Amniotic stem cell (primary cell): ENCODE measurements at regions not wholly inside any gene's neighbourhood (a gene's known extent, or its start where the extent isn't known, plus 50 kb on each side); places are given as distances from the start of the nearest gene placed in this dataset.

Experiments used
- DNase-seq: peaks from one replicate; lab custom pipeline; 2025; lab: John Stamatoyannopoulos, UW

- no peak for DNase-seq
Measured at GRCh38 chr14:38512236-38512635, 256.3 kb upstream of the CLEC14A start.

DNA sequence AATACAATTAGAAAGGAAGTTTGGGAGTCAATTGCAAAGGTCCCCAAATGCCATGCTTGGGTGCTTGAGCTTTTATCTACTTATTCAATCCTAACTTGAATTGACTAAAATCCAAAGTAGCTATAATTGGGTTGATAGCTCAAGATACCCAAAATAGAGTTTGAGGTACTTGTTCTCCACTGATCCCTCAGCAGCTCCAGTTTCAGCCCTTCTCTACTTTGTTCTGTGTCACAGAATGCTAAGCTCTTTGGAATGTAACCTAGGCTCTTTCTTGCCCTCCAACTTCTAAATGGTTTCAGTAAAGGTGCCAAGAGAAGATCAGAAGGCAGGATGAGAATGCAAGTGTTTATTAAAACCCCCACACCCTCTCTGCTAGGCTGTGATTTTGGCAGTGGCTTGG is 251.4 kb upstream of the CLEC14A start:
- no peak for DNase-seq

GRCh38 chr14:38505973-38506249 is 250.0 kb upstream of the CLEC14A start:
- no peak for DNase-seq

GRCh38 chr14:38505221-38505972 is 249.5 kb upstream of the CLEC14A start:
- DNase-seq: no peak

- no peak for DNase-seq
Measured at GRCh38 chr14:38504175-38504574, 248.3 kb upstream of the CLEC14A start.

GRCh38 chr14:38502239-38502638 is 246.3 kb upstream of the CLEC14A start:
- no peak for DNase-seq

DNA sequence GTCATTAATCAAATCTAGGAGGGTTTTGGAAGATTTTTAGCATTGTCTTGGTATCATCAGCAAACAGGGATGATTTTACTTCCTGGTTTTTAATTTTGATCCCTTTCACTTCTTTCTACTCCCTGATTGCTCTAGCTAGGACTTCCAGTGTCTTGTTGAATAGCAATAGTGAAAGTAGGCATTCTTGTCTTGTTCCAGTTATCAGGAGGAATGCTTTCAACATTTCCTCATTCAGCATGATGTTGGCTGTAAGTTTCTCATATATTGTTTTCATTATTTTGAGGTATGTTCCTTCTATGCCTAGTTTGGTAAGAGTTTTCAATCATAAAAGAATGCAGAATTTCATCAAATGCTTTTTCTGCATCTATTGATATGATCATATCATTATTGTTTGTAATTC is 244.2 kb upstream of the CLEC14A start:
- no peak for DNase-seq

- DNase-seq: no peak
Measured at GRCh38 chr14:38496092-38496491, 240.2 kb upstream of the CLEC14A start.

GRCh38 chr14:38490273-38490672 is 234.4 kb upstream of the CLEC14A start:
- DNase-seq: no peak

- DNase-seq: no peak
Measured at GRCh38 chr14:38485026-38485425, 229.1 kb upstream of the CLEC14A start.

DNA sequence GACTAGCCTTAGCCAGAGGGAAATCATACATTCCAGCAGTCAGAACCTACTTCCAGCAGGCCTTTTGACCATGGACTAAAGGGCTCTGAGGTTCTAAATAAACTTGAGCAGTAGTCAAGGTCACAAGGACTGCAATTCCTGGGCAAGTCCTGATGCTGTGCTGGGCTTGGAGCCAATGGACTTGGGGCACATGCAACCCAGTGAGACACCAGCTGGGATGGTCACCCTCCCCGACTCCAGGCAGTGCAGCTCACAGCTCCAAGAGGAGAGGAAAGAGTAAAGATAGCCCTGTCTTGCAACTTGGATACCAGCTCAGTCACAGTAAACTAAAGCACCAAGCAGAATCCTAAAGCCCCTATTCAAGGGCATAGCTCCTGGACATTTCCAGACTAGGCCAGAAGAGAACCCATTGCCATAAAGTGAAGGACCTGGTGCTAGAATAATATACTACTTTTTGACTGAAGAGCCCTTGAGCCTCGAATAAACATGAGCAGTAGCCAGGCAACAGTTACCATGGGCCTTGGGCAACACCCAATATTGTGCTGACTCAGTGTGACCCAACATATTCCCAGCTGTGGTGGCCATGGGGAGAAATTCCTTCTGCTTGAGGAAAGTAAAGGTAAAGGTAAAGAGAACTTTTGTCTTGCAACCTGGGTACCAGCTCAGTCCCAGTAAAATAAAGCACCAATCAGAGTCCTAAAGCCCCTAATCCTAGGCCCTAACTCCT is 226.2 kb upstream of the CLEC14A start:
- no peak for DNase-seq

GRCh38 chr14:38469156-38469555 is 213.3 kb upstream of the CLEC14A start:
- no peak for DNase-seq

GRCh38 chr14:38442208-38442607 is 186.3 kb upstream of the CLEC14A start:
- no peak for DNase-seq

- no peak for DNase-seq
Measured at GRCh38 chr14:38432186-38432585, 176.3 kb upstream of the CLEC14A start.

- DNase-seq: no peak
Measured at GRCh38 chr14:38431156-38431555, 175.3 kb upstream of the CLEC14A start.

DNA sequence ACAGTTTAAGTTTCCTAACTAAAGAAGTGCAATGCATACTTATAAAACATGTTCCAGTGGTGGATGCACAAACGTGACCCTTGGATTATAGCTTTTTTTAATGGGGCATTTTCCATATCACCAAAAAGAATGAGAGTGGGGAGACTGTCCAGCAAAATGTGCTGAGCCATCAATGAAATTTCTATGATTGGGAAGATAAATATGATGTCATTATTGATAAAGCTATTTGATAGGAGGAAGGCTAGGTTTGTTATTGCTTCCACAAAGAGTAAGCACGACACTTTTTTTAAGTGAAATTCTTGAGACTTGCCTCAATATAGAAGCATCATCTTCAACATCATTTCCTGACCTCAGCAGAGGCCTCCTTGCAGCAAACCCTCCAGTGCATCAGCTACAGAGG is 174.6 kb upstream of the CLEC14A start:
- no peak for DNase-seq

GRCh38 chr14:38425324-38425976 is 169.6 kb upstream of the CLEC14A start:
- no peak for DNase-seq

- no peak for DNase-seq
Measured at GRCh38 chr14:38420048-38420447, 164.2 kb upstream of the CLEC14A start.

DNA sequence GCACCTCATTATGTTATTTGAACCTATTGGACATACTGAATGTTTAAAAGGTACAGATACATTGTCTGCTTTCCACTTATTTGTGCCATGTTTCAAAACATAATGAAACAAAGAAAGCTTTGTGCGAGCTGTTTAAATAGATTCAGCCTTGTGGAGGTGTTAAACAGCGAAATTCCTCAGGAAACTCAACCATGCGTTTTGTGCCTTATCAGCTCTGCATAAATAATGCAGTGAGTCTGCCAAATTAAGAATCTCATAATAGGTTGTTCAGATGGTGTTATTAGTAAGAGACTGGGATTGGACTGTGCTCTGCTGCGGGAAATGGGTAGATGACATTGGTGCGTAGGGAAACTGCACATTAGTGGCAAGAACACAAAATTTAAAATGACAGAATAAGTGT is 163.7 kb upstream of the CLEC14A start:
- no peak for DNase-seq

- no peak for DNase-seq
Measured at GRCh38 chr14:38412654-38413053, 156.8 kb upstream of the CLEC14A start.

DNA sequence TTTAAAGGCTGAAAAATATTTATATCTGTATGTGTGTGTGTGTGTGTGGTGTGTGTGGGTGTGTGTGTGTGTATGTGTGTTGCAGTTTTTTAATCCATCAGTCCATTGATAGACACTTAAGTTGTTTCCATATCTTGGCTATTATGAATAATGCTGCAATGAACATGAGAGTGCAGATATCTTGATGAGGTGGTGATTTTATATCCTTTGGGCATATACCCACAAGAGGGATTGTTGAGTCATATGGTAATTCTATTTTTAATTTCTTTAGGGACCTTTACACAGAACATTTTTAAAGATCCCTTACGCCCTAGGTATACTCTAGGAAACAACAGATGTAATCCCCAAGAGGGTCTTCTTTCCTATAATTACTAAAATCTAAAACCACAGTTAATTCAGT is 154.5 kb upstream of the CLEC14A start:
- no peak for DNase-seq

DNA sequence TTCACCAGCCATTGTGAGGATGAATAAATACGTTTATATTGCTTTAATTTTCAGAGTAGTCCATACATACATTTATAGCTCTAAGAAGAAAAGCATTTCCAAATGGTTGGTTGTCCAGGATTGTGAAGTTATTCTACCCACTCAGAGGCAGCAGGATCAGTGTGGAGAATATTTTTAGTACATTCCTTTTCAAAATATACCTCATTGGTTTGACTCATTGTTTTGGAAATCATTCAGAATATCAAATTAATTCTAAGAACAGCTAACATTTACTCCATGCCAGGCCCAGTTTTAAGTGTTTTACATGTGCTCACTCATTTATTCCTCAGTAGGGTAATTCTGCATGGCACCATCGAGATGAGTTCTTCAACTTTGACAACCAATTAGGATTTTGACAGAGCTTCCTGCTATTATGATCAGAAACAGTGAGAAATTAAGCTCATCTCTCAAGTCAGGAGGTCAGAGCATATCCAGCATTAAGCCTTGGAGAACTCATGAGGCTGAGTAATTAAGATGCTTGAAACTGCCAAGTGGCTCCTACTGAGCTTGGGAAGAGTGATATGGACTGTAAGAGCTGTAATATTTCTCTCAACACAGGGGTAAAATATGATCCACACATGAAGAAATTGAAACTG is 153.3 kb upstream of the CLEC14A start:
- DNase-seq: no peak
